ENCODE measurements at regions not wholly inside any gene's neighbourhood (a gene's known extent, or its start where the extent isn't known, plus 50 kb on each side); places are given as distances from the start of the nearest gene placed in this dataset.

GRCh38 chr14:53807108-53807507 lies 149.5 kb downstream of the BMP4 start:
- no peak for DNase-seq

GRCh38 chr14:53796734-53797133 lies 159.9 kb downstream of the BMP4 start:
- DNase-seq: no peak

GRCh38 chr14:53793790-53794505 lies 162.7 kb downstream of the BMP4 start:
- DNase-seq: no peak

GRCh38 chr14:53792909-53793308 lies 163.7 kb downstream of the BMP4 start:
- DNase-seq: no peak

- no peak for DNase-seq
Observed at GRCh38 chr14:53790731-53791500, 165.7 kb downstream of the BMP4 start.

GRCh38 chr14:53788566-53788965 lies 168.1 kb downstream of the BMP4 start:
- no peak for DNase-seq

- DNase-seq: no peak
Observed at GRCh38 chr14:53786045-53786444, 170.6 kb downstream of the BMP4 start.

GRCh38 chr14:53784688-53785087 lies 171.9 kb downstream of the BMP4 start:
- no peak for DNase-seq

GRCh38 chr14:53783256-53783655 lies 173.4 kb downstream of the BMP4 start:
- no peak for DNase-seq

- DNase-seq: no peak
Observed at GRCh38 chr14:53780051-53780555, 176.5 kb downstream of the BMP4 start.

GRCh38 chr14:53779301-53779700 lies 177.3 kb downstream of the BMP4 start:
- no peak for DNase-seq

GRCh38 chr14:53778263-53778662 lies 178.4 kb downstream of the BMP4 start:
- no peak for DNase-seq

GRCh38 chr14:53772936-53773335 lies 183.7 kb downstream of the BMP4 start:
- no peak for DNase-seq

GRCh38 chr14:53767566-53767965 lies 189.1 kb downstream of the BMP4 start:
- DNase-seq: no peak

- no peak for DNase-seq
Observed at GRCh38 chr14:53766601-53767000, 190.0 kb downstream of the BMP4 start.

GRCh38 chr14:53766106-53766505 lies 190.5 kb downstream of the BMP4 start:
- no peak for DNase-seq

GRCh38 chr14:53764846-53765245 lies 191.8 kb downstream of the BMP4 start:
- no peak for DNase-seq

GRCh38 chr14:53758141-53758540 lies 198.5 kb downstream of the BMP4 start:
- DNase-seq: no peak

GRCh38 chr14:53757732-53758131 lies 198.9 kb downstream of the BMP4 start:
- DNase-seq: no peak

- DNase-seq: no peak
Observed at GRCh38 chr14:53751650-53752049, 205.0 kb downstream of the BMP4 start.

GRCh38 chr14:53748691-53749090 lies 207.9 kb downstream of the BMP4 start:
- DNase-seq: no peak

- no peak for DNase-seq
Observed at GRCh38 chr14:53744857-53745256, 211.8 kb downstream of the BMP4 start.

- no peak for DNase-seq
Observed at GRCh38 chr14:53743371-53743770, 213.3 kb downstream of the BMP4 start.

GRCh38 chr14:53742233-53742620 lies 214.4 kb downstream of the BMP4 start:
- no peak for DNase-seq

Measured in activated T-cell treated with anti-CD3 and anti-CD28 coated beads for 4 hours (primary cell).